Endothelial cell of umbilical vein (primary cell): ENCODE measurements at regions not wholly inside any gene's neighbourhood (a gene's known extent, or its start where the extent isn't known, plus 50 kb on each side); places are given as distances from the start of the nearest gene placed in this dataset.

Experiments
- CTCF ChIP-seq, 2 donors: IDR thresholded peaks; 1 replicate in 1 of 2; 2 replicates in 1 of 2; pipeline ENCODE4 v1.5.1; 2011; ENCODE audit warnings: low read length in 2 of 2, mild to moderate bottlenecking in 2 of 2, moderate library complexity in 2 of 2, control low read depth in 1 of 2, inconsistent platforms in 1 of 2, low read depth in 1 of 2; ENCODE audit not compliant: insufficient read depth in 1 of 2; ENCODE audit errors: extremely low read depth in 1 of 2
- EZH2 ChIP-seq: IDR thresholded peaks from 2 replicates; pipeline ENCODE4 v1.6.1; 2012; ENCODE audit warnings: borderline replicate concordance, low read depth, mild to moderate bottlenecking, moderate library complexity, low read length, inconsistent platforms; ENCODE audit not compliant: severe bottlenecking
- GATA2 ChIP-seq: IDR thresholded peaks from 2 replicates; pipeline ENCODE4 v1.7.0; 2011; ENCODE audit warnings: low read depth, mild to moderate bottlenecking, moderate library complexity, mixed read lengths, low read length; ENCODE audit not compliant: insufficient read length, insufficient read depth
- JUN ChIP-seq: IDR thresholded peaks from 2 replicates; pipeline ENCODE4 v1.6.1; 2011; ENCODE audit warnings: borderline replicate concordance, low read depth; ENCODE audit not compliant: insufficient read length, insufficient read depth
- POLR2A ChIP-seq: IDR thresholded peaks from 2 replicates; pipeline ENCODE4 v1.6.1; 2012; ENCODE audit warnings: low read depth, mild to moderate bottlenecking, control low read depth, low read length
- POLR2AphosphoS5 ChIP-seq: IDR thresholded peaks from 2 replicates; pipeline ENCODE4 v1.6.1; 2012; ENCODE audit warnings: low read depth, mild to moderate bottlenecking, control low read depth, low read length, moderate library complexity; ENCODE audit not compliant: insufficient read depth

DNA sequence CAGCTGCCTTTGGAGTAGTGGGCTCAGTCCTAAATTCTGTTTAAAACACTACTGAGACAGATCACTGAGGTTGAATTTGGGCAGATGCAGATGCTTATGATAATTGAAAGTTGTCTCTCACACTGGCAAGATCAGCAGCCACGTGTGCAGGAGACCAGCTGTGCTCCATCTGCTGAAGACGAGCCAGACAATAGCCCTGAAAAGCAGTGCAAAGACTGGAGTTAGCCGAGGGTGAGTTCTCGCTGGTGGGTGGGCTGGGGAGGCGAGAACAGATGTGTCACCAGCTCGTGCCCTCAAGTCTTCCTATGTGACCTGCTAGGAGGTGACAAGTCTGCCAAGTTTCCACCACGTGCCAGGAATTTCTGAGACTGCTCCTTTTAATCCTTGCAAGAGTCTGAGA, 661.3 kb upstream of the B3GAT1 start:
- TF ChIP-seq CTCF (IDR thresholded peaks at IDR 0.05; ENCODE audit: extremely low read depth in 1 of 2, insufficient read depth in 1 of 2, low read depth in 1 of 2, low read length in 2 of 2) = no peak
- no peak for TF ChIP-seq POLR2A
- TF ChIP-seq JUN = no peak
- no peak for TF ChIP-seq EZH2
- no peak for TF ChIP-seq GATA2
- no peak for TF ChIP-seq POLR2AphosphoS5
